ENCODE measurements at regions not wholly inside any gene's neighbourhood (a gene's known extent, or its start where the extent isn't known, plus 50 kb on each side); places are given as distances from the start of the nearest gene placed in this dataset.

GRCh38 chr2:238567996-238568395, 141.3 kb downstream of the ASB1 start:
- TF ChIP-seq TCF7L2 (IDR thresholded peaks at IDR 0.05; ENCODE audit: low read depth, low read length) (no peak), CTCF (IDR thresholded peaks at IDR 0.05) (no peak), SIN3A (IDR thresholded peaks at IDR 0.05; ENCODE audit: borderline replicate concordance, insufficient read depth, low read depth, low read length) (no peak), POLR2AphosphoS5 (IDR thresholded peaks at IDR 0.05; ENCODE audit: low read depth, low read length) (no peak)
- TF ChIP-seq, protein P1, sequence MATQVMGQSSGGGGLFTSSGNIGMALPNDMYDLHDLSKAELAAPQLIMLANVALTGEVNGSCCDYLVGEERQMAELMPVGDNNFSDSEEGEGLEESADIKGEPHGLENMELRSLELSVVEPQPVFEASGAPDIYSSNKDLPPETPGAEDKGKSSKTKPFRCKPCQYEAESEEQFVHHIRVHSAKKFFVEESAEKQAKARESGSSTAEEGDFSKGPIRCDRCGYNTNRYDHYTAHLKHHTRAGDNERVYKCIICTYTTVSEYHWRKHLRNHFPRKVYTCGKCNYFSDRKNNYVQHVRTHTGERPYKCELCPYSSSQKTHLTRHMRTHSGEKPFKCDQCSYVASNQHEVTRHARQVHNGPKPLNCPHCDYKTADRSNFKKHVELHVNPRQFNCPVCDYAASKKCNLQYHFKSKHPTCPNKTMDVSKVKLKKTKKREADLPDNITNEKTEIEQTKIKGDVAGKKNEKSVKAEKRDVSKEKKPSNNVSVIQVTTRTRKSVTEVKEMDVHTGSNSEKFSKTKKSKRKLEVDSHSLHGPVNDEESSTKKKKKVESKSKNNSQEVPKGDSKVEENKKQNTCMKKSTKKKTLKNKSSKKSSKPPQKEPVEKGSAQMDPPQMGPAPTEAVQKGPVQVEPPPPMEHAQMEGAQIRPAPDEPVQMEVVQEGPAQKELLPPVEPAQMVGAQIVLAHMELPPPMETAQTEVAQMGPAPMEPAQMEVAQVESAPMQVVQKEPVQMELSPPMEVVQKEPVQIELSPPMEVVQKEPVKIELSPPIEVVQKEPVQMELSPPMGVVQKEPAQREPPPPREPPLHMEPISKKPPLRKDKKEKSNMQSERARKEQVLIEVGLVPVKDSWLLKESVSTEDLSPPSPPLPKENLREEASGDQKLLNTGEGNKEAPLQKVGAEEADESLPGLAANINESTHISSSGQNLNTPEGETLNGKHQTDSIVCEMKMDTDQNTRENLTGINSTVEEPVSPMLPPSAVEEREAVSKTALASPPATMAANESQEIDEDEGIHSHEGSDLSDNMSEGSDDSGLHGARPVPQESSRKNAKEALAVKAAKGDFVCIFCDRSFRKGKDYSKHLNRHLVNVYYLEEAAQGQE (IDR thresholded peaks at IDR 0.05; ENCODE audit: insufficient read depth in 1 of 2, low read depth in 2 of 2, low read length in 1 of 2) = no peak
- Histone ChIP-seq H3K27me3 (ENCODE audit: control insufficient read depth, insufficient read depth, low read length) (no peaks in the 10 kb centered on the region), H3K9me3 (ENCODE audit: control insufficient read depth, insufficient read depth, low read depth, low read length) (no peaks in the 10 kb centered on the region), H3K4me1 (ENCODE audit: control insufficient read depth, insufficient read depth, low read length) (no peaks in the 10 kb centered on the region), H3K36me3 (ENCODE audit: control insufficient read depth, insufficient read depth, low read length) (no peaks in the 10 kb centered on the region), H3K4me3 (ENCODE audit: low read depth in 2 of 2, low read length in 2 of 2) (no peak overlapping the region), H3K27ac (ENCODE audit: low read length) (no peak overlapping the region)
- ATAC-seq (no peak), DNase-seq (ENCODE audit: low read depth, low spot score) (no peak)
- ChIA-PET POLR2A (no interaction called here), CTCF (interaction anchor here (0.7 kb wide), 1 partner anchor 381 kb away, joined by 4 read pairs; no protein-coding TSS in a partner anchor)
- BruUV-seq (replicated peaks) = no TSS peak
- intact Hi-C loops (cut with micrococcal nuclease; ENCODE audit: unreplicated experiment) (no loop called here), in situ Hi-C loops (cut with HindIII; ENCODE audit: low pct_unique_long_range_greater_than_20kb, low sequenced_read_pairs) (no loop called here)

GRCh38 chr2:238568455-238569440, 142.0 kb downstream of the ASB1 start:
- Histone ChIP-seq H3K27ac (ENCODE audit: low read length) (no peak overlapping the region), H3K36me3 (ENCODE audit: control insufficient read depth, insufficient read depth, low read length) (no peaks in the 10 kb centered on the region), H3K4me1 (ENCODE audit: control insufficient read depth, insufficient read depth, low read length) (no peaks in the 10 kb centered on the region), H3K9me3 (ENCODE audit: control insufficient read depth, insufficient read depth, low read depth, low read length) (no peaks in the 10 kb centered on the region), H3K4me3 (ENCODE audit: low read depth in 2 of 2, low read length in 2 of 2) (no peak overlapping the region), H3K27me3 (ENCODE audit: control insufficient read depth, insufficient read depth, low read length) (no peaks in the 10 kb centered on the region)
- in situ Hi-C loops (cut with HindIII; ENCODE audit: low pct_unique_long_range_greater_than_20kb, low sequenced_read_pairs) = no loop called here
- CTCF ChIA-PET = no interaction called here
- TF ChIP-seq TCF7L2 (IDR thresholded peaks at IDR 0.05; ENCODE audit: low read depth, low read length) = no peak
- no peak for TF ChIP-seq SIN3A (IDR thresholded peaks at IDR 0.05; ENCODE audit: borderline replicate concordance, insufficient read depth, low read depth, low read length)
- TF ChIP-seq, protein P1 (IDR thresholded peaks at IDR 0.05; ENCODE audit: insufficient read depth in 1 of 2, low read depth in 2 of 2, low read length in 1 of 2) = no peak
- POLR2A ChIA-PET = no interaction called here
- intact Hi-C loops (cut with micrococcal nuclease; ENCODE audit: unreplicated experiment) = no loop called here
- no TSS peak for BruUV-seq (replicated peaks)
- DNase-seq (ENCODE audit: low read depth, low spot score) (no peak), ATAC-seq (no peak)
